Suprapubic skin (tissue), 4 donors: ENCODE measurements at regions not wholly inside any gene's neighbourhood (a gene's known extent, or its start where the extent isn't known, plus 50 kb on each side); places are given as distances from the start of the nearest gene placed in this dataset.

Source experiments
- CTCF ChIP-seq, 2 donors: fragments of 200-600 bp in 1 of 2; fragments of 450-650 bp in 1 of 2; sonication (generic) in 1 of 2; IDR thresholded peaks; one replicate each; pipeline ENCODE4 v1.5.1; 2016 to 2019; ENCODE audit warnings: antibody characterized with exemption in 2 of 2, mild to moderate bottlenecking in 1 of 2, moderate library complexity in 1 of 2
- EP300 ChIP-seq: sonication (generic); formaldehyde crosslinking; IDR thresholded peaks from one replicate; pipeline ENCODE4 v1.6.1; 2017; ENCODE audit warnings: antibody characterized with exemption
- POLR2AphosphoS5 ChIP-seq, 3 donors: sonication (generic); formaldehyde crosslinking; IDR thresholded peaks; one replicate each; pipeline ENCODE4 v1.6.1; 2017; ENCODE audit warnings: antibody characterized with exemption in 3 of 3

DNA sequence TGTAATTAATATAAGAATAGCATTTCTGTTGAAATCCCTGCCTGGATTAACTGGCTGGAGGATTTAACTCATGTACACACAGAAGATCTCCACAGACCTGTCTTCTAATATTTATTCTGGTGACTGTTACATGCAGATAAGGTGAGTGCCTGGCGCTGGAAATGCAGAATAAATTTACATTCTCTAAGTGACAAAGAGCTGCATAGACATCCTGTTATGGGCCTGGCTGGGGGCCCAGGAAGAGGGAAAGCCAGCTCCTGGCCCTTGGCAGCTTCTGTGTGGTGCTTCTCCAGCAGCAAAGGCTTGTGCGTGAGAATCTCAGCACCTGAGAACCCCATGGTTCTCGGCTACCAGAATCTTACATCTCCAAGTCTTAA lies 446.6 kb downstream of the PTPRU start:
- TF ChIP-seq POLR2AphosphoS5 (IDR thresholded peaks at IDR 0.05) (no peak), CTCF (IDR thresholded peaks at IDR 0.05) (no peak), EP300 (no peak)
